ENCODE measurements at regions not wholly inside any gene's neighbourhood (a gene's known extent, or its start where the extent isn't known, plus 50 kb on each side); places are given as distances from the start of the nearest gene placed in this dataset.

GRCh38 chr5:68746220-68746619 is 347.6 kb upstream of the SLC30A5 start:
- Mint-ChIP-seq H3K9me3 (no peaks in the 10 kb centered on the region), H3K36me3 (ENCODE audit: low read depth) (no peaks in the 10 kb centered on the region), H3K27ac (no peak overlapping the region), H3K4me1 (no peaks in the 10 kb centered on the region), H3K4me3 (no peak overlapping the region), H3K27me3 (ENCODE audit: insufficient read depth) (no peaks in the 10 kb centered on the region)
- no peak overlapping the region for H3K9ac ChIP-seq (ENCODE audit: extremely low read depth, low read length, poor library complexity, severe bottlenecking)
- no peaks in the 10 kb centered on the region for H3K27me3 ChIP-seq (ENCODE audit: control insufficient read depth, insufficient read depth, low read length, poor library complexity, severe bottlenecking)
- DNase-seq, result no peak
- WGBS, 2 experiments (ENCODE audit: insufficient coverage in 1 of 2, insufficient read length in 1 of 2), result 80 to 90% methylated on average over 2 to 3 of the region's 4 CpGs
- no peak overlapping the region for H3K27ac ChIP-seq (ENCODE audit: low read depth, low read length)
- no peaks in the 10 kb centered on the region for H3K36me3 ChIP-seq (ENCODE audit: control insufficient read depth, insufficient read depth, low read length)
- TF ChIP-seq CTCF (conservative IDR thresholded peaks at IDR 0.05), result no peak
- H3K4me1 ChIP-seq (ENCODE audit: control insufficient read depth, insufficient read depth, low read length), result no peaks in the 10 kb centered on the region
- no peaks in the 10 kb centered on the region for H3K9me3 ChIP-seq (ENCODE audit: control insufficient read depth, low read length)
- H3K4me3 ChIP-seq (ENCODE audit: low read length), result no peak overlapping the region

- Histone ChIP-seq H3K9ac (ENCODE audit: extremely low read depth, low read length, poor library complexity, severe bottlenecking) (no peak overlapping the region), H3K9me3 (ENCODE audit: control insufficient read depth, low read length) (no peaks in the 10 kb centered on the region), H3K4me3 (ENCODE audit: low read length) (no peak overlapping the region), H3K27me3 (ENCODE audit: control insufficient read depth, insufficient read depth, low read length, poor library complexity, severe bottlenecking) (no peaks in the 10 kb centered on the region), H3K27ac (ENCODE audit: low read depth, low read length) (no peak overlapping the region), H3K36me3 (ENCODE audit: control insufficient read depth, insufficient read depth, low read length) (no peaks in the 10 kb centered on the region), H3K4me1 (ENCODE audit: control insufficient read depth, insufficient read depth, low read length) (no peaks in the 10 kb centered on the region)
- H3K4me3 Mint-ChIP-seq, result no peak overlapping the region
- H3K4me1 Mint-ChIP-seq, result no peaks in the 10 kb centered on the region
- H3K36me3 Mint-ChIP-seq (ENCODE audit: low read depth), result no peaks in the 10 kb centered on the region
- H3K27me3 Mint-ChIP-seq (ENCODE audit: insufficient read depth), result no peaks in the 10 kb centered on the region
- H3K9me3 Mint-ChIP-seq, result no peaks in the 10 kb centered on the region
- no peak for DNase-seq
- 90 to 92% methylated on average over 10 to 14 of the region's 14 CpGs for WGBS, 2 experiments (ENCODE audit: insufficient coverage in 1 of 2, insufficient read length in 1 of 2)
- H3K27ac Mint-ChIP-seq, result no peak overlapping the region
- TF ChIP-seq CTCF (conservative IDR thresholded peaks at IDR 0.05), result no peak
Measured at GRCh38 chr5:68746643-68747420, 347.0 kb upstream of the SLC30A5 start.

GRCh38 chr5:68747521-68747920 is 346.3 kb upstream of the SLC30A5 start:
- Histone ChIP-seq H3K4me1 (ENCODE audit: control insufficient read depth, insufficient read depth, low read length) (no peaks in the 10 kb centered on the region), H3K9me3 (ENCODE audit: control insufficient read depth, low read length) (no peaks in the 10 kb centered on the region), H3K4me3 (ENCODE audit: low read length) (no peak overlapping the region), H3K27ac (ENCODE audit: low read depth, low read length) (no peak overlapping the region), H3K9ac (ENCODE audit: extremely low read depth, low read length, poor library complexity, severe bottlenecking) (no peak overlapping the region), H3K36me3 (ENCODE audit: control insufficient read depth, insufficient read depth, low read length) (no peaks in the 10 kb centered on the region), H3K27me3 (ENCODE audit: control insufficient read depth, insufficient read depth, low read length, poor library complexity, severe bottlenecking) (no peaks in the 10 kb centered on the region)
- Mint-ChIP-seq H3K9me3 (no peaks in the 10 kb centered on the region), H3K27me3 (ENCODE audit: insufficient read depth) (no peaks in the 10 kb centered on the region), H3K4me3 (no peak overlapping the region), H3K27ac (no peak overlapping the region), H3K36me3 (ENCODE audit: low read depth) (no peaks in the 10 kb centered on the region), H3K4me1 (no peaks in the 10 kb centered on the region)
- DNase-seq, result no peak
- no peak for TF ChIP-seq CTCF (conservative IDR thresholded peaks at IDR 0.05)
- 91 to 100% methylated on average over 2 to 4 of the region's 4 CpGs for WGBS, 2 experiments (ENCODE audit: insufficient coverage in 1 of 2, insufficient read length in 1 of 2)
